Activated CD4-positive, alpha-beta T cell treated with anti-CD3 and anti-CD28 coated beads for 48 hours (primary cell): ENCODE measurements at regions not wholly inside any gene's neighbourhood (a gene's known extent, or its start where the extent isn't known, plus 50 kb on each side); places are given as distances from the start of the nearest gene placed in this dataset.
"Not testable (repeated sequence)": the region's sequence is repeated elsewhere in the genome, so short reads cannot be mapped to it uniquely, and the experiment has no call there.

ENCODE experiments used
- DNase-seq: peaks from one replicate; pipeline ENCODE4 v3.0.0-alpha.2; 2020

DNA sequence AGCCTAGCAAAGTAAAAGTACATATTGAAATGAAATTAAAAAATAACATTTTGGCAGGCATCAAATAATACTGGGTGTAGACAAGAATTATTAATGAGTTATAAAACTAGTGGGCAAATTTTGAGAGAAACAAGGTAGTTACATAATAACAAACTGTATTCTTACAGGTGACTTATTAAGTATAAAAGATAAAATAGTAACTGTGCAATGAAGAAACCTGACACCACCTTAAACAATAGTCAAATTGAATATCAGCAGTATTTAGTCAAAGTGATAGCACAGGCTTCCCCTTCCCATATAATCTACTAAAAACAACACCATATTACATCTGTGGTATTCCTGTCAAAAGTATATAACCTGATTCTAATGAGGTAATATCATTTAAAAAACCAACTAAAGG lies 1099.8 kb upstream of the CRIM1 start:
- DNase-seq, result no peak

DNA sequence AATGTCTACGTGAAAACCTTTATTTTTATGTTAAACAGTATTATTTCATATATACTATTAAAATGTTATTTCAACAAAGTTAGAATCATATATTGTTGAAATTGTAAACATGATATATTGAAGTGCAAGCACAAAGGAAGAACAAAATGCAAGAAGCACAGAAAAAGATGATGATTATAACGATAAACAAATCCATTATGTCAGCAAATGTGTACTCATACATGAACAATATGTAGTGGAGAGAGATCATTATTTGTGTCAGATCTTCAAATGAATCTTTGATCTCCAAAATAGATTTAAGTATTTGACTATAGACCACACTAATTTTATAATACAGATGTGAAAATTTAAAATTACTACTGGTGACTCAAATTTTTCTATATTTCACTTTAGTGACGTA lies 1104.4 kb upstream of the CRIM1 start:
- no peak for DNase-seq

DNA sequence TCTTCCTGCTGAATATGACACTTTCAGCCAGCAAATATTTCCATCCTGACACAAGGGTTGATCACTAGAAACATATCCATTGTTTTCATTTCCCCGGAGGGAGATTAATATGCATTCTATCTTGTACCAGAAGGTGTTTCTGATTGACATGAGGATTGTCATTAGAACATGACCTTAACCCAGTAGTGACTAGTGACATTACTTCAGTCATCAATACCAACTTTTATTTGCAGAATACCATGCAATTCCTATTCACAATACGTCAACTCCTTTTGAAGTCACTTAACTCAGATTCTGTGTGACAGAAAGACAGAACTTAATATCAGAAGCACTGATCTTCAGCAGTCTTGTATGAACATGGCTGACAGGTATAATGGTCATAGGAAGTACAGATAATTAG lies 1108.9 kb upstream of the CRIM1 start:
- DNase-seq, result no peak

DNA sequence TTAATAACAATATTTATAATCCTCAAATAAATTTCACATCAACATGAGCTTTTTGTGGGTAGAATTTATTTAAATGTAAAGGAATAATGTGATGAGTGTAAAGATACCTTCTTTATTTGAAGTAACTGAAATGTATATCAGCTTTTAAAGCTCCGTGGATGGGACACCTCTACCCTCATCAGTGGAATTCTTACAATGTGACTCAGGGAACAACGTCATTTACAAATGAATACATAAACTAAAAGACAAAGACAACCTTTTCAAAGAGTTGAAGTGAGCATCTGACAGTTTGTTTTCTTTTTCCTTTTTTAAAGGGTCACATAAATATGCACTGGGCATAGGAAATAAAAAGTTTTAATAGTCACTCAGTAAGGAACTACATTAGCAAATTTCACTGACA lies 1127.0 kb upstream of the CRIM1 start:
- no peak for DNase-seq

DNA sequence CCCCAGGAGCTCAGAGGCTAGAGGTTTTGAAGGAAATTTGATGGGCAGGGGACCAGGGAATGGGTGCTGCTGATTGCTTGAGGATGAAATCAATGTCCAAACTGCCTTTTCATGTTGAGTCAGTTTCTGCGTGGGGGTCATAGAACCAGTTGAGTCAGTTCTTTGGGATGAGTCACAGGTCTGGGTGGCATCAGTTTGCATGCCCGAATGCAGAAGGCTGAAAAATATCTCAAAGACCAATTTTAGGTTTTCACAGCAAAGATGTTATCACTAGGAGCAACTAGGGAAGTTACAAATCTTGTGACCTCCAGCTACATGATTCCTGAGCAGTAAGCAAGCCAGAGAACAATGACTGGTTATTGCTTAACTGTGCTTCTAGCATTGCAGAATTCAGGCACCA lies 1135.1 kb upstream of the CRIM1 start:
- no peak for DNase-seq

DNA sequence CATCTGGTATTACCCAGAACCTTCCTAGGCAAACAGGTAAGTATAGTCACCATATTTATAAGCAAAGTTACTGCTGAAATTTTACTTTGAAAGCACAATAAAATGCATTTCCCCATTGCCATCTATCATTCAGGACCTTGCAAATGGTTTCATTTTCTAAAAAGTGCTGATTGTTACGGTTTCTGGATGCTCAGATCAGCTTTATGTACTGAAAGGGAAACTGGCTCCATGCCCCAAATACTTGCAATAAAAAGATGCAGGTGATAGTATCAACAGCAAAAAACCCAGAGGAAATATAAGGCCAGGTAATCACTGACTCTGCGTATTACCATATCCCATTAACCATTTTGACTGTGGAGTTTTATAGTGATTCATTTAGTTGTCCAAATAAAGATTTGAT lies 1150.7 kb upstream of the CRIM1 start:
- DNase-seq, result no peak

DNA sequence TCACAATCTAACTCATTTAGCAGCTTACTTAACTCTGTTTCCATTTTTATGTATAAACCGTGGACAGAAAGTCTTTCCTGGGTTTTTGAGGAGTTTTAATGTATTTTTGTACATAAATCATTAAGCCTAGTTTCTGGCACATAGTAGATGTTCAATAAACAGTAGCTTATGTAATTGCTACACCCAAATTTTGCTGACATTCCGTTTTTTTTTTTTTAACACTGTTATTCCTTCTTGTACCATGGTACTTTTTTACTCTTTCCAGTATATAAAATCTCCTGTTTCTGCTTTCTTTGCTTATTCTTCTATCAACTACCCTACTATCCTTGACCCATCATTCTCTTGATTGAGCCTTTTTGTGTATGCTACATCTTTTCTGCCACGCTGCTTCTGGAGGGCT lies 1151.3 kb upstream of the CRIM1 start:
- DNase-seq, result no peak

DNA sequence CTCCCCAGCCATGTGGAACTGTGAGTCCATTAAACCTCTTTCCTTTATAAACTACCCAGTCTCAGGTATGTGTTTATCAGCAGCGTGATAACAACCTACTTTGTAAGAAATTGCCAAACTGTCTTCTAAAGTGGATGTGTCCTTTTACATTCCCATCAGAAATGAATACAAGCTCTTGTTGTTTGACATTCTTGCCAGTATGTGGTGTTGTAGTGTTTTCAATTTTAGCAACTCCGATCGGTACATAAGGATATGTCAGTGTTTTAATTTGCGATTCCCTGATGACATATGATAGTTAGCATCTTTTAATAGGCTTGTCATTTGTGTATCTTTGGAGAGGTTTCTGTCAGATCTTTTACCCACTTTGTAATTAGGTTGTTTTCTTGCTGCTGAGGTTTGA lies 1156.3 kb upstream of the CRIM1 start:
- DNase-seq, result no peak

DNA sequence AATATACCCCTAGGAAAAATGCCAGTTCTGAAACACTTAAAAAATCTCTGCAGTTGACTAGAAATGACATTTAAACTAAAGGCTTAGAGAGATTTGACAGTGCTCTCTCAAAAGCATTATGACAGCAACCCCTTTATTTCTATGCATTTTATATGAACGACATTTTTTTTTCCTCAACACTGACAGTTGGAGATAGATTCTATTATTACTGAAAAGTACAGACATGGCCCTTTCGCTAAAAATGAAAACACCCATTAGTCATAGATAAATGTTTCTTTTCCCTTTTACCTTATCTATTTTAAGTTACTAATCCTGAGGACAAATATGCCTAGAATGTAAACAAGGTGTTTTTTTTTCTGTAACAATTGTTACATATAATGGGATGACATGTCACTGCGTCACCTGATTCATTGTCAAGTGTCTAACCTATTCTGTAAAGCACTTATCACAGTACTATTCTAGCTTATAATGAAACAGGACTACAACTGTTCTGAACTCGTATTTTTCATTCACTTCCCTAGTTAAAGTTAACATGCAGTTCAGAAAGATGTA lies 1169.6 kb upstream of the CRIM1 start:
- DNase-seq, result no peak

DNA sequence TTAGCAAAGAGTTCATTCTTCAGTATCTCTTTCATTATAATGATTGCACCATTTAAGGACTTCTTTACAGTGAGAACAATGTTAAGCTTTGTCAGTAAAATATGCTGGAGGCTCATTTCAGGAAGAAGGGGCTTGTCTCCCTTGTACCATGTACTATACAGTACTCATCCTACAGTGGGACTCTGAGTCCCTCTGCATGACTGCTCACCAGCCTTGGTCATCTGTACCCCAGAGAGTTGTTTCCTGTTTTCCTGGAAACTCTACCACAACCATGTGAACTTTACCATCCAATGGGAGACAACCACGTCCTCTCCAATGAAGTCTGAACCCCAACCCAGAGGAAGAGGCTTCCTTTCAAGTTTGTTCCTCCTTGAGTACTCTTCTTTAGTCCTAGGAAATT lies 1171.1 kb upstream of the CRIM1 start:
- DNase-seq, result no peak

DNA sequence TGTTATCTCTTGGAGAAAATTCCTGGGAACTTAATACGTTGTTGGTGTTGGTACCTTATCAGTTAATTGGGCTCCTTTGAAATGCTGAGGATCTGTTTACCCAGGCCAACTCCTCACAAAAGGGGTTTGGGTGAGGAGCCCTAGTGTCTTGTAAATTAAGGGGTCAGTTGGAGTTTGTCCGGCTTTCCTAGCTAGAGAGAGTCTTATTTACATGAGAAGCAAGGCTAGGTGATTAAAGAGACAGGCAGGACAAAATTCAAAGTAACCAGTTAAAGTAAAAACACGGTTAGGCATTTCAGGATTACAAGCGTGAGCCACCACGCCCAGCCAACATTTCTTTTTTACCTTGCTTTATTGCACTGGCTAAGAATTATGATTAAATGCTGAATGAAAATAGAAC lies 1178.9 kb upstream of the CRIM1 start:
- not testable (repeated sequence) for DNase-seq

DNA sequence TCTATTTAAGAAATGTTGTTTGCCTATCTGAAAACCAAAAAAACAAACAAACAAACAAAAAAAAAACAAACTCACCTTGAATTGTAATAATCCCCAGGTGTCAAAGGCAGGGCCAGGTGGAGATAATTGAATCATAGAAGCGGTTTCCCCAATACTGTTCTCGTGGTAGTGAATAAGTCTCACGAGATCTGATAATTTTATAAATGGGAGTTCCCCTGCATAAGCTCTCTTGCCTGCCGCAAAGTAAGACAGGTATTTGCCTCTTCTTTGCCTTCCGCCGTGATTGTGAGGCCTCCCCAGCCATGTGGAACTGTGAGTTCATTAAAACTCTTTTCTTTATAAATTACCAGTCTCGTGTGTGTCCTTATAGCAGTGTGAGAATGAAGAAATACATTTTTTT lies 1180.7 kb upstream of the CRIM1 start:
- DNase-seq, result no peak

DNA sequence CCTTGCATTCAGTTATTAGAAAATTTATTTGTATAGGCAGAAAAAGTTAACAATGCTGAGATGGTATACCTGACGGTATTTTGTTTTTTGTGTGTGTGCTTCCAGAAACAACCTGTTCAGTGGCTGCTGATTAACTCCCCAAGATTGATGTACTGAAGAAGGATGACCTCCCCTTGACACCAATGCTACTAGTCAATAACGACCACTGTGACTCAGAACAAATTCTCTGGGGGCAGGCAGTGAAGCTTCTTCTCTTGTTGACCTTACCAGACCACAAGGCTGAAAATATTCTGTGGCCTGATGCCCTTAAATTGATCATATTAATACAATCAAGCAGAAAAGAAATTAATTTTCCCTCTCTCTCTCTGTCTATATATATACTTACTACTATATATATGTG lies 1182.9 kb upstream of the CRIM1 start:
- no peak for DNase-seq

DNA sequence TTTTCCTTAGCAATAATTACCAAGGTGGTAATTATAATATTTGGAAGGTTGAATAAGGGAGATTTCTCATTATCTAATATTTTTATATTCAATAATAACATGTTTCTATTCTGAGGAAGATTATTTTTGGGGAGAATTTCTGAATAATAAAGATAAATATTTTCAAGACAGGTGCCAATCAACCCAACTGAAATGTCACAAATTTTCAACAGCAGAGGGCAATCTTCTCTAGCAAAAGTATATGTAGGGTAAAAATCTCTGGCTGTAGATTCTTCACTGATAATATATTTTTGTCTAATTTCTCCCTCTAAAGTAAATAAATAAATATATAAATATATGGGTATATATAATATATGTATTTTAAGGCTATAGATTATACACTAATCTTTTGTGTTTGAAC lies 1187.2 kb upstream of the CRIM1 start:
- DNase-seq, result no peak

DNA sequence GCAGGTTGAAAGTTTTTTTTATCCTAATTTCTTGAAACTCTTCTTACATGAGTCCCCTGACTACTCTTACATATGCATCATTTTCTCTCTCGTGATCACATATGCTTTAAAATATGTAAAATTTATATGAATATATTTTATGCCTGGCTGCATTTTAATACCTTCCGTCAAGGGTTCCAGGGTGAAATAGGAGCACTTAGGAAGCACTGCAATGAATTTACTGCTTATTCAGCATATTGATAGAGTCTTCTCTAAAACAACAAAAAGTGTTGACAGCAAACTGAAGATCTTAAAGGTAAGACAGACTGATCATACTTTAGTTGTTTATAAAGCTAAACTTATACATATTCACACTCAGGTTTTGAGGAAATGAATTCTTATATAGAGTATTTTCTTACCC lies 1191.6 kb upstream of the CRIM1 start:
- no peak for DNase-seq

DNA sequence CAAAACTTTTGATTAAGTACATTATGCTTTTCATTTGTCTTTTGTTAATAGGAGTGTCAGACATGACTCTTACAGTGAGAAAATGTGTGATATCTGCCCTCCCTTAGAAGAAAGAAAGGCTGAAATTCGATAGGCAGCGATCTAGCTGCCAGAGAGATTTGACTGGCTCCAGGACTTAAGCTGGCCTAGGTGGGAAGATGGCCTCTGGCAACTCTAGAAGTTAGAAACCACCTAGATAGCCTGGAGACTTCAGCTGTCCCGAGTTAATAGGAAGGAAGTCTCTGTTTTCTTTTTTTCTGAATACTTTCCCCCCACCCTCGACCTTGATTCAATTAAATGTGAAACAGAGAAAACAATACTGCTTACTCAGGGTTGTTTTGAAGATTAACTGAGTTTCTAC lies 1194.7 kb upstream of the CRIM1 start:
- no peak for DNase-seq

DNA sequence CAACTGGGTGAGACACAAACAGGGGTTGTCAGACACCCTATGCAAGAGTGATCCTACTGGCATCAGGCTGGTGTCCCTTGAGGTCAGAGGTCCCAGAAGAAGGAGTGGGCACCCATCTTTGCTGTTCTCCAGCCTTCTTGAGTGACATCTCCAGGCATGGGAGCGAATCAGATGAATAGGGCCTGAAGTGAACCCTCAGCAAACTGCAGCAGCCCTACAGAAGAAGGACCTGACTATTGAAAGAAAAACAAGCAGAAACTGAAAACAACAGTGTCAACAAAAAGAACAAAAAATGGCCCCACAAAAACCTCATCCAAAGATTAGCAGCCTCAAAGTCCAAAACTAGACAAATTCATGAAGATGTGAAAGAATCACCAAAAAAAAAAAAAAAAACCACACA lies 1229.7 kb upstream of the CRIM1 start:
- no peak for DNase-seq

DNA sequence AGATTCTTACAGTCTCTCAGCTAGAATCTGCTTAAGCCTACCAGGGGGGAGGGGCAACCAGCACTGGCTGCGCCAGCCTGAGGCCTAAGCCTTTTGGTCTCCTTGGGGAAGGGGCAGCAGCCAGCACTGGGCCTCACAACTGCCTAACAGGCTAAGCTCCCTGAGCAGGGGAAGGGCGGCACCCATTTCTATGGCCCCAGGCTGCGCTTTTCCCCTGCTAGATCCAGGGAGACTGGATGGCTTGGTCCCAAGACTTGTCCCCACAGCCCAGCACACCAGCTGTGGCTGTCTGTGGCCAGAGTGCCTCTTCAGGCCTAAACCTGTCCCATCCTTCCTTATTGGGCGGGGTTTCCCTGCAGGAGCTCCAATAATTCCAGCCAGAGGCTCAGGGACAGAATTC lies 1230.3 kb upstream of the CRIM1 start:
- no peak for DNase-seq

DNA sequence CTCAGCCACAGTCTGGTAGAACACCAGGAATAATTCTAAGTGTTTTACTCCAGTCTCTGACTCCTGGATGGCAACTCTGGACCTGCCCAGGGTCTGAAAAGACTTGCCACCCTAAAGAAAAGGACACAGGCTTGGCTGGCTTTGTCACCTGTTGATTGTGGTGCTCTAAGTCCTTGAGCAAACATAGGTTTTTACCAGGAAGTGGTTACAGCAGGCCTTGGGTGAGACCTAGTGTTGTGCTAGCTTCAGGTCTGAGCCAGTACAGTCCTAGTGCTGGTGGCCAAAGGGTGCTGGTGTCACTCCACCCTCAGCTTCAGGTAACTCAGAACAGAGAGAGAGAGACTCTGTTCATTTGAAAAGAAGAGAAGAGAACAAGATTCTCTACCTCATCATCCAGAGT lies 1239.4 kb upstream of the CRIM1 start:
- DNase-seq, result no peak

DNA sequence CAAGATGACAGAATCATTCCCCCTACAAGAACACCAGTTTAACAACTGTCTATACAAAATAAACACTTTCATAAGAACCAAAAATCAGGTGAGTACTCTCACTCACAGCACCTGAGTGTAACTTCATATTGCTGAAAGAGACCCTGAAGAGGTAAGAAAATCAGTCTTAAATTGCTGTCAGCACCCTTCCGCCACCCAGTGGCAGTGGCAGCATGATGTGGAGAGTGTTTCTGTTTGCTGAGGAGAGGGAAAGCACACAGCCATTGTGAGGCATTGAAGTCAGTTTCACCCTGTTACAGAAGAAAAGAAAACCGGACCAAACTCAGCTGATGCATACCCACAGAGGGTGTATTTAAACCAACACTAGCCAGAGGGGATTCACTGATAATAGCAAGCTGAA lies 1240.8 kb upstream of the CRIM1 start:
- DNase-seq, result no peak

DNA sequence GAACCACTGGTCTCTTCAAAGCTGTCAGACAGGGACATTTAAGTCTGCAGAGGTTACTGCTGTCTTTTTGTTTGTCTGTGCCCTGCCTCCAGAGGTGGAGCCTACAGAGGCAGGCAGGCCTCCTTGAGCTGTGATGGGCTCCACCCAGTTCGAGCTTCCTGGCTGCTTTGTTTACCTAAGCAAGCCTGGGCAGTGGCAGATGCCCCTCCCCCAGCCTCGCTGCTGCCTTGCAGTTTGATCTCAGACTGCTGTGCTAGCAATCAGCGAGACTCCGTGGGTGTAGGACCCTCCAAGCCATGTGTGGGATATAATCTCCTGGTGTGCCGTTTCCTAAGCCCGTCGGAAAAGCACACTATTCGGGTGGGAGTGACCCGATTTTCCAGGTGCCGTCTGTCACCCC lies 1243.2 kb upstream of the CRIM1 start:
- DNase-seq, result not testable (repeated sequence)

DNA sequence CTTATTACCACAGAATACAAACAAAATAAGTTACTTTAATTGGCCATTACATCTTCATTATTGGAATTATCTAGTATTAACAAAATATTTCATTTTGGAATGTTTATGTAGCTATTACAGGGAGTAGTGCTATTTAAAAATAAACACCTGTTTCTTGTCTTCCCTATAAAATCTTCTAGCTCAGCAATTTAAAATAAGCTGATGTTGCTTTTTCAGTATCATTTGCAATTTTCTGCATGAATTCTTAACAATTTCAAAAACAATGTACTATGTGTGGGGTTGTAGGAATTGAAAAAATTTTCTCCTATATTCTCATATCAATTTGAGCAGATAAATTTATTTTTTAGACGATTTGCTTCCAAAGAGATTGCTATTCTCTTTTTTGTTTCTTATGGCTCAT lies 1251.3 kb upstream of the CRIM1 start:
- no peak for DNase-seq

DNA sequence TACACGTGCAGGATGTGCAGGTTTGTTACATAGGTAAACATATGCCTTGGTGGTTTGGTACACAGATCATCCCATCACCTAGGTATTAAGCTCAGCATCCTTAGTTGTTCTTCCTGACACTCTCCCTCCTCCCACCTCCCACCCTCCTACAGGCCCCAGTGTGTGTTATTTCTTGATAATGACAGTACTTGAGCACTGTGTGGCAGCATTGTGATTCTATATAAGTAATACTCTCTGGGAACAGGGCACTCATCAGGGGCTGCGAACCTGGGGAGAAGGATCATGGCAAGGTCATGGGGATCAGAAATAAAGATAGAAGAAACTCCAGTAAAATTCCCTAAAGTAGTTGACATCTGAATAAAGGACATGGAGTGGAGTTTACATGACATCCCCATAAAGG lies 1256.2 kb upstream of the CRIM1 start:
- no peak for DNase-seq

DNA sequence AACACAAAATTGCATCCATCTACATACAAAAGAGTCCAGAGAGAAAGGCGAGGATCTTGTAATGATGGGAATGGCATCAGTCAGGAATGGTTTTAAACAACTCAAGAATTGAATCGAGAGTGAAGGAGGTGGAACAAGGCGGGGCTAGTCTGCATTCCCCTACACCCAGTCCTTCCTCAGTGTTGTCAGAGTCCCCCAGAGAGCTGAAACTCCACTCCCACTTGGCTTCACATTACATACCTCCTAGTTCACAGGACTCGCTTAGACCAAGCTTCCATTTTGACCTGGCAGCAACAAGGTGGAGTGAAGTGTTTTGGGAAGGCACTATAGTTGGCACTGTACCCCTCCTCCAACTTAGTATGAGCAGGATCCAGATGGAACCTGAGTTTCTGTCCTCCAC lies 1273.5 kb upstream of the CRIM1 start:
- no peak for DNase-seq

DNA sequence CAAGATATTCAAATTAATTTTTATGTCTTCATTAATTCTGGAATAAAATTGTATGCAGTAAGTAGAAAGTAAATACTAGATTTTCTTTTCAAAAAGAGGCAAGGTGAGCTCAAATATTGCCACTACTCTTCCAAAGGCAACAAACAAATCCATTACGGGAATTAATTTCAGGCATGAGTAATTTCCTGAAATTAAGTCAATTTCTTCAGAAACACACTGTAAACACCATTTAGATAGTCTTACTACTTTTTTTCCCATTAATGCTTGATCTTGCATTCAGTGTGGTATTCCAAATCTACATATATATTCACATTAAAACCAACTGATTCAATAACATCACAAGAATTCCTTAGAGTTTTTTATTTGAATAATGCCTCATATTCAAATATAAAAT lies 1274.0 kb upstream of the CRIM1 start:
- no peak for DNase-seq

DNA sequence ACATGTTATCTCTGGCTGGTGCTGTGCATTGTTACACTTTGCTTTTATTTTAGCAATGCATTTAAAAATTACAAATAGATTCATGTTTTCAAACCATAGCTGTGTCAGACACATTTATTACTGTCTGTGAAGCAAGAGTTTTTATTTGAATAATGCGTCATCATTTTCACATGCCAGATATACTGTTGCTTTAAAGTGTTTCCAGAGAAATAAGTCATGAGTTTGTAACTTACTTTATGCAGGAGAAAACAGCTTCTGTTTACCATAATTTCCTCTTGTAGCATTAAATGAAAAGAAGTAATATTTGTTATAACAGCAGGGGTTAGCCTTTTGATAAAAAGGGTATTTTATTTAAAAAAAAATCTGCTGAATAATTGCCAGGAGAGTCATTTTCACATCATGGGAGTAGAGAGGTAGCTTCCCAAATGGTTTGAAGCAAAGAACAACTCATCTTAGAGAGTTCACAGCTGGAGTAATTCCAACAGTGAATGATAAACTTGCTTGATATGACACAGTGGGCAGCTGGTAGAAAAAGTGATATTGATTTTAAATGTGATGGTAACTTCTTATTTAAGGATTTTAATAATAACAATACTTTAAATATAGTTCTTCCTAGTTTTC lies 1274.5 kb upstream of the CRIM1 start:
- no peak for DNase-seq
